ENCODE measurements at regions not wholly inside any gene's neighbourhood (a gene's known extent, or its start where the extent isn't known, plus 50 kb on each side); places are given as distances from the start of the nearest gene placed in this dataset.

GRCh38 chr5:124433170-124433569 lies 313.3 kb downstream of the ZNF608 start:
- no peak for DNase-seq (ENCODE audit: low read depth, low spot score)

- no peak for DNase-seq (ENCODE audit: low read depth, low spot score)
Measured at GRCh38 chr5:124421584-124421983, 324.9 kb downstream of the ZNF608 start.

- DNase-seq (ENCODE audit: low read depth, low spot score): no peak
Measured at GRCh38 chr5:124420952-124421351, 325.5 kb downstream of the ZNF608 start.

GRCh38 chr5:124419531-124419930 lies 326.9 kb downstream of the ZNF608 start:
- no peak for DNase-seq (ENCODE audit: low read depth, low spot score)

GRCh38 chr5:124418390-124418789 lies 328.0 kb downstream of the ZNF608 start:
- no peak for DNase-seq (ENCODE audit: low read depth, low spot score)

- DNase-seq (ENCODE audit: low read depth, low spot score): no peak
Measured at GRCh38 chr5:124417196-124417595, 329.2 kb downstream of the ZNF608 start.

- no peak for DNase-seq (ENCODE audit: low read depth, low spot score)
Measured at GRCh38 chr5:124416627-124417026, 329.8 kb downstream of the ZNF608 start.

- DNase-seq (ENCODE audit: low read depth, low spot score): no peak
Measured at GRCh38 chr5:124414973-124415372, 331.5 kb downstream of the ZNF608 start.

- no peak for DNase-seq (ENCODE audit: low read depth, low spot score)
Measured at GRCh38 chr5:124410539-124411488, 335.6 kb downstream of the ZNF608 start.

- no peak for DNase-seq (ENCODE audit: low read depth, low spot score)
Measured at GRCh38 chr5:124408738-124409453, 337.5 kb downstream of the ZNF608 start.

GRCh38 chr5:124404796-124405195 lies 341.6 kb downstream of the ZNF608 start:
- DNase-seq (ENCODE audit: low read depth, low spot score): no peak

GRCh38 chr5:124403281-124403680 lies 343.2 kb downstream of the ZNF608 start:
- DNase-seq (ENCODE audit: low read depth, low spot score): no peak

GRCh38 chr5:124402144-124402581 lies 344.3 kb downstream of the ZNF608 start:
- DNase-seq (ENCODE audit: low read depth, low spot score): no peak

- no peak for DNase-seq (ENCODE audit: low read depth, low spot score)
Measured at GRCh38 chr5:124401476-124402143, 344.8 kb downstream of the ZNF608 start.

GRCh38 chr5:124399426-124399961 lies 346.9 kb downstream of the ZNF608 start:
- DNase-seq (ENCODE audit: low read depth, low spot score): no peak

- DNase-seq (ENCODE audit: low read depth, low spot score): no peak
Measured at GRCh38 chr5:124398460-124398859, 348.0 kb downstream of the ZNF608 start.

- no peak for DNase-seq (ENCODE audit: low read depth, low spot score)
Measured at GRCh38 chr5:124397317-124397716, 349.1 kb downstream of the ZNF608 start.

GRCh38 chr5:124395926-124396325 lies 350.5 kb downstream of the ZNF608 start:
- no peak for DNase-seq (ENCODE audit: low read depth, low spot score)

- no peak for DNase-seq (ENCODE audit: low read depth, low spot score)
Measured at GRCh38 chr5:124395287-124395686, 351.2 kb downstream of the ZNF608 start.

- no peak for DNase-seq (ENCODE audit: low read depth, low spot score)
Measured at GRCh38 chr5:124394700-124395245, 351.7 kb downstream of the ZNF608 start.

- no peak for DNase-seq (ENCODE audit: low read depth, low spot score)
Measured at GRCh38 chr5:124393584-124394379, 352.7 kb downstream of the ZNF608 start.
